ENCODE measurements at regions not wholly inside any gene's neighbourhood (a gene's known extent, or its start where the extent isn't known, plus 50 kb on each side); places are given as distances from the start of the nearest gene placed in this dataset.

- DNase-seq (no peak), ATAC-seq (no peak)
- TF ChIP-seq, protein P1, sequence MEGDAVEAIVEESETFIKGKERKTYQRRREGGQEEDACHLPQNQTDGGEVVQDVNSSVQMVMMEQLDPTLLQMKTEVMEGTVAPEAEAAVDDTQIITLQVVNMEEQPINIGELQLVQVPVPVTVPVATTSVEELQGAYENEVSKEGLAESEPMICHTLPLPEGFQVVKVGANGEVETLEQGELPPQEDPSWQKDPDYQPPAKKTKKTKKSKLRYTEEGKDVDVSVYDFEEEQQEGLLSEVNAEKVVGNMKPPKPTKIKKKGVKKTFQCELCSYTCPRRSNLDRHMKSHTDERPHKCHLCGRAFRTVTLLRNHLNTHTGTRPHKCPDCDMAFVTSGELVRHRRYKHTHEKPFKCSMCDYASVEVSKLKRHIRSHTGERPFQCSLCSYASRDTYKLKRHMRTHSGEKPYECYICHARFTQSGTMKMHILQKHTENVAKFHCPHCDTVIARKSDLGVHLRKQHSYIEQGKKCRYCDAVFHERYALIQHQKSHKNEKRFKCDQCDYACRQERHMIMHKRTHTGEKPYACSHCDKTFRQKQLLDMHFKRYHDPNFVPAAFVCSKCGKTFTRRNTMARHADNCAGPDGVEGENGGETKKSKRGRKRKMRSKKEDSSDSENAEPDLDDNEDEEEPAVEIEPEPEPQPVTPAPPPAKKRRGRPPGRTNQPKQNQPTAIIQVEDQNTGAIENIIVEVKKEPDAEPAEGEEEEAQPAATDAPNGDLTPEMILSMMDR (IDR thresholded peaks at IDR 0.05): no peak
- WGBS, 2 donors: 51 to 64% methylated on average over 3 of the region's 3 CpGs
- H3K4me1 ChIP-seq: no peaks in the 10 kb centered on the region
- intact Hi-C loops (cut with DNase I): no loop called here
- peaks cover 0 to 5% (median 0%) of the 10 kb centered on the region in 11 donors for H3K9me3 ChIP-seq
- no peak overlapping the region for H3K27ac ChIP-seq
- peaks cover 0 to 40% (median 10%) of the 10 kb centered on the region in 7 donors for H3K27me3 ChIP-seq
- H3K4me3 ChIP-seq: no peak overlapping the region
- H3K36me3 ChIP-seq: no peaks in the 10 kb centered on the region
Observed at GRCh38 chr1:34283142-34283541, 106.4 kb downstream of the C1orf94 start.

DNA sequence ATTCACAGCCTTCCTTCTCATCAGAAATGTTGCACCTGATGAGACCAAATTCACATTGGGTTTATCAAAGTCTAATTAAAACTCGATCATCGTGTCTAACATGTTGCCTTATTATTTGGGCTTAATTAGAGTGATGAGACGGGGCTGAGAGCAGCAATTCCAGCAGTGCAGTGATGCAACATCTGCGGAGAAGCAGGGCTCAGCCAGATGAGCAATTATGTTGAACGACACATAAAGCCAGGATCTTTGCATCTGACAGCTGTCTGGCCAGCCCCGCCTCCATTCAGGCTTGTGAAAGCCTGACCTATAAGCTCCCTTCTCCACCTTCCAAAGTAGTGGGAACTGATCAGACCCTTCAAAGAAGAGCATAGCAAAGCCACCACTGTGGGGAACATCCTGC lies 109.8 kb downstream of the C1orf94 start:
- H3K27ac ChIP-seq: no peak overlapping the region
- no peaks in the 10 kb centered on the region for H3K36me3 ChIP-seq
- H3K4me3 ChIP-seq: no peak overlapping the region
- no peaks in the 10 kb centered on the region for H3K4me1 ChIP-seq
- H3K27me3 ChIP-seq: peaks cover 0 to 46% (median 15%) of the 10 kb centered on the region in 7 donors
- 74 to 75% methylated on average over 6 of the region's 6 CpGs for WGBS, 2 donors
- TF ChIP-seq, protein P1 (IDR thresholded peaks at IDR 0.05): no peak
- intact Hi-C loops (cut with DNase I): no loop called here
- no peak for ATAC-seq
- no peak for DNase-seq
- peaks cover 0 to 5% (median 0%) of the 10 kb centered on the region in 11 donors for H3K9me3 ChIP-seq

- ATAC-seq (no peak), DNase-seq (no peak)
- H3K36me3 ChIP-seq: no peaks in the 10 kb centered on the region
- intact Hi-C loops (cut with DNase I): no loop called here
- peaks cover 0 to 40% (median 12%) of the 10 kb centered on the region in 7 donors for H3K27me3 ChIP-seq
- H3K27ac ChIP-seq: no peak overlapping the region
- H3K9me3 ChIP-seq: no peaks in the 10 kb centered on the region
- WGBS, 2 donors: 70 to 79% methylated on average over 2 of the region's 2 CpGs
- TF ChIP-seq, protein P1 (IDR thresholded peaks at IDR 0.05): no peak
- no peak overlapping the region for H3K4me3 ChIP-seq
- H3K4me1 ChIP-seq: no peaks in the 10 kb centered on the region
Observed at GRCh38 chr1:34290831-34291230, 114.1 kb downstream of the C1orf94 start.

DNA sequence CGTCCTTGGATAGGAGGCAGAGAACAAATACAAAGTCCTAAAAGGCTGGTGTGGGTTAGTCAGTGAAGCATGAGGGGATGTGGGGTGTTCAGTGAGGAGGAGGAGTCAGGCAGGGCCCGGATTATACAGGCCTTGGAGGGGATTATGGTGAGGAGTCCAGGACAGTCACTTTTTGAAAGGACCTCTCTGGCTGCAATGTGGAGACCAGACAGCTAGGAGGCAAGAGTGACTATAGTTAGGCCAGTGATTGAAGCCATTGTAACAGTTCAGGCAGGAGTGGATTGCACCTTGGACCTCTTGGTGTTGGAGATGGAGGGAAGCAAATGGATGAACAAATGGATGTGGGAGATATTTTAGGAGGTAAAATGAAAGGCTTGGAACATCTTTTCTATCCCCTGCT lies 115.8 kb downstream of the C1orf94 start:
- Histone ChIP-seq H3K4me1 (no peaks in the 10 kb centered on the region), H3K27ac (no peak overlapping the region), H3K36me3 (no peaks in the 10 kb centered on the region), H3K4me3 (no peak overlapping the region), H3K9me3 (no peaks in the 10 kb centered on the region), H3K27me3 (peaks cover 0 to 37% (median 3%) of the 10 kb centered on the region in 7 donors)
- intact Hi-C loops (cut with DNase I): no loop called here
- 51% methylated on average over 2 of the region's 2 CpGs for WGBS, 2 donors
- no peak for ATAC-seq
- TF ChIP-seq, protein P1 (IDR thresholded peaks at IDR 0.05): no peak
- no peak for DNase-seq
